GM23338 (cell line): ENCODE measurements at regions not wholly inside any gene's neighbourhood (a gene's known extent, or its start where the extent isn't known, plus 50 kb on each side); places are given as distances from the start of the nearest gene placed in this dataset.

Source experiments
- ATAC-seq: fragments of 200-7000 bp; cut with Tn5 transposase; 3 replicates; pipeline ENCODE4 v1.9.1; 2020
- DNase-seq: peaks from one replicate; pipeline ENCODE4 v3.0.0-alpha.2; 2015; ENCODE audit warnings: low spot score
- H2AFZ ChIP-seq: fragments of 200-600 bp; sonication (generic); 2 replicates; pipeline ENCODE4 v1.8.0; 2016; ENCODE audit warnings: antibody characterized with exemption, mild to moderate bottlenecking, moderate library complexity
- H3F3A ChIP-seq: fragments of 200-600 bp; sonication (generic); replicated peaks from 2 replicates; pipeline ENCODE4 v1.8.0; 2017; ENCODE audit warnings: antibody characterized with exemption, mixed run types, low read depth
- H3K27ac ChIP-seq: fragments of 200-600 bp; sonication (generic); 2 replicates; pipeline ENCODE4 v1.6.1; 2016; ENCODE audit warnings: low read depth
- H3K27me3 ChIP-seq: fragments of 200-600 bp; sonication (generic); 2 replicates; pipeline ENCODE4 v1.8.0; 2016; ENCODE audit warnings: mild to moderate bottlenecking, mixed run types, moderate library complexity; ENCODE audit not compliant: insufficient read depth
- H3K36me3 ChIP-seq: fragments of 200-600 bp; sonication (generic); 2 replicates; pipeline ENCODE4 v1.8.0; 2016; ENCODE audit warnings: mild to moderate bottlenecking; ENCODE audit not compliant: insufficient read depth
- H3K4me1 ChIP-seq: fragments of 200-600 bp; sonication (generic); 2 replicates; pipeline ENCODE4 v1.8.0; 2016; ENCODE audit warnings: mild to moderate bottlenecking, moderate library complexity; ENCODE audit not compliant: insufficient read depth
- H3K4me2 ChIP-seq: fragments of 200-600 bp; sonication (generic); 2 replicates; pipeline ENCODE4 v1.7.1; 2017; ENCODE audit warnings: mixed run types
- H3K4me3 ChIP-seq: fragments of 200-600 bp; sonication (generic); 2 replicates; pipeline ENCODE4 v1.6.1; 2016; ENCODE audit warnings: mixed run types
- H3K79me2 ChIP-seq: fragments of 200-600 bp; sonication (generic); replicated peaks from 2 replicates; pipeline ENCODE4 v1.8.0; 2017; ENCODE audit warnings: mild to moderate bottlenecking; ENCODE audit not compliant: insufficient read depth
- H3K9me2 ChIP-seq: fragments of 200-600 bp; sonication (generic); 2 replicates; pipeline ENCODE4 v1.8.0; 2017; ENCODE audit not compliant: insufficient read depth
- H4K20me1 ChIP-seq: fragments of 200-600 bp; sonication (generic); replicated peaks from 2 replicates; pipeline ENCODE4 v1.8.0; 2017; ENCODE audit warnings: mild to moderate bottlenecking; ENCODE audit not compliant: insufficient read depth
- H3K27ac Mint-ChIP-seq: 2 replicates; pipeline ENCODE4 v1.8.0; 2020; ENCODE audit warnings: inconsistent platforms, mild to moderate bottlenecking, moderate library complexity, mixed read lengths
- H3K27me3 Mint-ChIP-seq: 3 replicates; pipeline ENCODE4 v1.8.0; 2022; ENCODE audit warnings: low read depth, mild to moderate bottlenecking, moderate library complexity, mixed read lengths, inconsistent platforms; ENCODE audit not compliant: insufficient read depth, poor library complexity
- H3K36me3 Mint-ChIP-seq: 3 replicates; pipeline ENCODE4 v1.8.0; 2021; ENCODE audit warnings: low read depth, mild to moderate bottlenecking, inconsistent platforms, moderate library complexity, mixed read lengths
- H3K4me1 Mint-ChIP-seq: 3 replicates; pipeline ENCODE4 v1.8.0; 2020; ENCODE audit warnings: mild to moderate bottlenecking, inconsistent platforms, mixed read lengths
- H3K4me3 Mint-ChIP-seq: 3 replicates; pipeline ENCODE4 v1.8.0; 2021; ENCODE audit warnings: moderate library complexity, mild to moderate bottlenecking, inconsistent platforms, mixed read lengths
- H3K9me3 Mint-ChIP-seq: 3 replicates; pipeline ENCODE4 v1.8.0; 2020; ENCODE audit warnings: moderate library complexity, mild to moderate bottlenecking, inconsistent platforms, mixed read lengths
- CREB1 ChIP-seq: fragments of 250-450 bp; sonication (Bioruptor Pico); IDR thresholded peaks from 2 replicates; pipeline ENCODE4 v1.5.0; 2020; ENCODE audit warnings: low read depth, mild to moderate bottlenecking, moderate library complexity
- EZH2 ChIP-seq: fragments of 200-600 bp; sonication (generic); IDR thresholded peaks from one replicate; pipeline ENCODE4 v1.8.0; 2017; ENCODE audit warnings: antibody characterized with exemption, mild to moderate bottlenecking, low read depth; ENCODE audit not compliant: unreplicated experiment
- EZH2phosphoT487 ChIP-seq: fragments of 200-600 bp; sonication (generic); IDR thresholded peaks from one replicate; pipeline ENCODE4 v1.8.1; 2018; ENCODE audit warnings: antibody characterized with exemption; ENCODE audit not compliant: unreplicated experiment
- JUNB ChIP-seq: IDR thresholded peaks from one replicate; pipeline ENCODE4 v1.6.1; 2016; ENCODE audit warnings: antibody characterized with exemption; ENCODE audit not compliant: unreplicated experiment
- NANOG ChIP-seq: IDR thresholded peaks from 2 replicates; pipeline ENCODE4 v1.6.1; 2016; ENCODE audit warnings: antibody characterized with exemption, borderline replicate concordance
- POLR2AphosphoS5 ChIP-seq: IDR thresholded peaks from 2 replicates; pipeline ENCODE4 v1.6.1; 2016; ENCODE audit warnings: antibody characterized with exemption, low read depth
- STAT1 ChIP-seq: IDR thresholded peaks from one replicate; pipeline ENCODE4 v1.6.1; 2016; ENCODE audit warnings: antibody characterized with exemption; ENCODE audit not compliant: unreplicated experiment
- ZNF114 ChIP-seq: fragments of 250-450 bp; sonication (Bioruptor Pico); IDR thresholded peaks from 2 replicates; pipeline ENCODE4 v1.5.0; 2020; ENCODE audit warnings: mild to moderate bottlenecking, moderate library complexity
- ZNF331 ChIP-seq: fragments of 250-450 bp; sonication (Bioruptor Pico); IDR thresholded peaks from 2 replicates; pipeline ENCODE4 v1.5.0; 2020; ENCODE audit warnings: low read depth, mild to moderate bottlenecking, moderate library complexity
- TF ChIP-seq, protein P1 (sequence below), 2 experiments: fragments of 200-600 bp in 1 of 2; sonication (generic) in 1 of 2; conservative IDR thresholded peaks; 2 replicates each; pipeline versions ENCODE4 v1.5.1 to v1.6.1; 2016 to 2017; ENCODE audit warnings: antibody characterized with exemption in 2 of 2, low read depth in 2 of 2, mild to moderate bottlenecking in 2 of 2, moderate library complexity in 1 of 2
- TF ChIP-seq, protein P2 (sequence below): IDR thresholded peaks from one replicate; pipeline ENCODE4 v1.6.1; 2018; ENCODE audit warnings: antibody characterized with exemption; ENCODE audit not compliant: unreplicated experiment
- TF ChIP-seq, protein P3 (sequence below): fragments of 250-450 bp; sonication (Bioruptor Pico); IDR thresholded peaks from 2 replicates; pipeline ENCODE4 v1.5.0; 2020; ENCODE audit warnings: mild to moderate bottlenecking, moderate library complexity
- TF ChIP-seq, protein P4 (sequence below): IDR thresholded peaks from 2 replicates; pipeline ENCODE4 v1.6.1; 2016; ENCODE audit warnings: antibody characterized with exemption

DNA sequence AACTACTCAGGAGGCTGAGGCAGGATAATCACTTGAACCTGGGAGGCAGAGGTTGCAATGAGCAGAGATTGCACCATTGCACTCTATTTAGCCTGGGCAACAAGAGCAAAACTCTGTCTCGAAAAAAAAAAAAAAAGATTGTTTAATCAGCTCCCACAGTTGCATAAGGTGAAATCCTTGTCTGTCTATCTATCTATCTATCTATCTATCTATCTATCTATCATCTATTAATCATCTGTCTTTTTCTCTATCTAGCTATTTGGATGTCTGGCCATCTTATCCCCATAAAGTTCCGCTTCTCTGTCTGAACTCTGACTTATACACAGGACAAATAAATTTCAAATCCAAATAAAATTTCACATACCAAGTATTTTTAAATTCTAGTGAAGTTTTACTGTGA lies 223.2 kb upstream of the PGRMC2 start:
- Histone ChIP-seq H3K4me3 (no peak overlapping the region), H3K79me2 (no peaks in the 10 kb centered on the region), H3K36me3 (no peaks in the 10 kb centered on the region), H2AFZ (no peak overlapping the region), H3K4me1 (peaks cover 10% of the 10 kb centered on the region; the same call in 1 of the 2 replicates), H3F3A (no peaks in the 10 kb centered on the region), H4K20me1 (no peaks in the 10 kb centered on the region), H3K27me3 (no peaks in the 10 kb centered on the region), H3K27ac (no peak overlapping the region), H3K9me2 (peaks cover 9% of the 10 kb centered on the region; the same call in 1 of the 2 replicates), H3K4me2 (no peak overlapping the region)
- no peak overlapping the region for H3K27ac Mint-ChIP-seq
- DNase-seq (no peak), ATAC-seq (no peak)
- peaks cover 5% of the 10 kb centered on the region for H3K27me3 Mint-ChIP-seq
- no peak for TF ChIP-seq ZNF114
- no peak for TF ChIP-seq EZH2phosphoT487
- TF ChIP-seq, protein P1, sequence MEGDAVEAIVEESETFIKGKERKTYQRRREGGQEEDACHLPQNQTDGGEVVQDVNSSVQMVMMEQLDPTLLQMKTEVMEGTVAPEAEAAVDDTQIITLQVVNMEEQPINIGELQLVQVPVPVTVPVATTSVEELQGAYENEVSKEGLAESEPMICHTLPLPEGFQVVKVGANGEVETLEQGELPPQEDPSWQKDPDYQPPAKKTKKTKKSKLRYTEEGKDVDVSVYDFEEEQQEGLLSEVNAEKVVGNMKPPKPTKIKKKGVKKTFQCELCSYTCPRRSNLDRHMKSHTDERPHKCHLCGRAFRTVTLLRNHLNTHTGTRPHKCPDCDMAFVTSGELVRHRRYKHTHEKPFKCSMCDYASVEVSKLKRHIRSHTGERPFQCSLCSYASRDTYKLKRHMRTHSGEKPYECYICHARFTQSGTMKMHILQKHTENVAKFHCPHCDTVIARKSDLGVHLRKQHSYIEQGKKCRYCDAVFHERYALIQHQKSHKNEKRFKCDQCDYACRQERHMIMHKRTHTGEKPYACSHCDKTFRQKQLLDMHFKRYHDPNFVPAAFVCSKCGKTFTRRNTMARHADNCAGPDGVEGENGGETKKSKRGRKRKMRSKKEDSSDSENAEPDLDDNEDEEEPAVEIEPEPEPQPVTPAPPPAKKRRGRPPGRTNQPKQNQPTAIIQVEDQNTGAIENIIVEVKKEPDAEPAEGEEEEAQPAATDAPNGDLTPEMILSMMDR (conservative IDR thresholded peaks at IDR 0.05; ENCODE audit: low read depth in 2 of 2): no peak
- TF ChIP-seq CREB1 (CRISPR knock-in tag): no peak
- no peak for TF ChIP-seq ZNF331 (CRISPR knock-in tag)
- TF ChIP-seq POLR2AphosphoS5: no peak
- TF ChIP-seq, protein P2, sequence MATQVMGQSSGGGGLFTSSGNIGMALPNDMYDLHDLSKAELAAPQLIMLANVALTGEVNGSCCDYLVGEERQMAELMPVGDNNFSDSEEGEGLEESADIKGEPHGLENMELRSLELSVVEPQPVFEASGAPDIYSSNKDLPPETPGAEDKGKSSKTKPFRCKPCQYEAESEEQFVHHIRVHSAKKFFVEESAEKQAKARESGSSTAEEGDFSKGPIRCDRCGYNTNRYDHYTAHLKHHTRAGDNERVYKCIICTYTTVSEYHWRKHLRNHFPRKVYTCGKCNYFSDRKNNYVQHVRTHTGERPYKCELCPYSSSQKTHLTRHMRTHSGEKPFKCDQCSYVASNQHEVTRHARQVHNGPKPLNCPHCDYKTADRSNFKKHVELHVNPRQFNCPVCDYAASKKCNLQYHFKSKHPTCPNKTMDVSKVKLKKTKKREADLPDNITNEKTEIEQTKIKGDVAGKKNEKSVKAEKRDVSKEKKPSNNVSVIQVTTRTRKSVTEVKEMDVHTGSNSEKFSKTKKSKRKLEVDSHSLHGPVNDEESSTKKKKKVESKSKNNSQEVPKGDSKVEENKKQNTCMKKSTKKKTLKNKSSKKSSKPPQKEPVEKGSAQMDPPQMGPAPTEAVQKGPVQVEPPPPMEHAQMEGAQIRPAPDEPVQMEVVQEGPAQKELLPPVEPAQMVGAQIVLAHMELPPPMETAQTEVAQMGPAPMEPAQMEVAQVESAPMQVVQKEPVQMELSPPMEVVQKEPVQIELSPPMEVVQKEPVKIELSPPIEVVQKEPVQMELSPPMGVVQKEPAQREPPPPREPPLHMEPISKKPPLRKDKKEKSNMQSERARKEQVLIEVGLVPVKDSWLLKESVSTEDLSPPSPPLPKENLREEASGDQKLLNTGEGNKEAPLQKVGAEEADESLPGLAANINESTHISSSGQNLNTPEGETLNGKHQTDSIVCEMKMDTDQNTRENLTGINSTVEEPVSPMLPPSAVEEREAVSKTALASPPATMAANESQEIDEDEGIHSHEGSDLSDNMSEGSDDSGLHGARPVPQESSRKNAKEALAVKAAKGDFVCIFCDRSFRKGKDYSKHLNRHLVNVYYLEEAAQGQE: no peak
- TF ChIP-seq STAT1: no peak
- TF ChIP-seq, protein P3, sequence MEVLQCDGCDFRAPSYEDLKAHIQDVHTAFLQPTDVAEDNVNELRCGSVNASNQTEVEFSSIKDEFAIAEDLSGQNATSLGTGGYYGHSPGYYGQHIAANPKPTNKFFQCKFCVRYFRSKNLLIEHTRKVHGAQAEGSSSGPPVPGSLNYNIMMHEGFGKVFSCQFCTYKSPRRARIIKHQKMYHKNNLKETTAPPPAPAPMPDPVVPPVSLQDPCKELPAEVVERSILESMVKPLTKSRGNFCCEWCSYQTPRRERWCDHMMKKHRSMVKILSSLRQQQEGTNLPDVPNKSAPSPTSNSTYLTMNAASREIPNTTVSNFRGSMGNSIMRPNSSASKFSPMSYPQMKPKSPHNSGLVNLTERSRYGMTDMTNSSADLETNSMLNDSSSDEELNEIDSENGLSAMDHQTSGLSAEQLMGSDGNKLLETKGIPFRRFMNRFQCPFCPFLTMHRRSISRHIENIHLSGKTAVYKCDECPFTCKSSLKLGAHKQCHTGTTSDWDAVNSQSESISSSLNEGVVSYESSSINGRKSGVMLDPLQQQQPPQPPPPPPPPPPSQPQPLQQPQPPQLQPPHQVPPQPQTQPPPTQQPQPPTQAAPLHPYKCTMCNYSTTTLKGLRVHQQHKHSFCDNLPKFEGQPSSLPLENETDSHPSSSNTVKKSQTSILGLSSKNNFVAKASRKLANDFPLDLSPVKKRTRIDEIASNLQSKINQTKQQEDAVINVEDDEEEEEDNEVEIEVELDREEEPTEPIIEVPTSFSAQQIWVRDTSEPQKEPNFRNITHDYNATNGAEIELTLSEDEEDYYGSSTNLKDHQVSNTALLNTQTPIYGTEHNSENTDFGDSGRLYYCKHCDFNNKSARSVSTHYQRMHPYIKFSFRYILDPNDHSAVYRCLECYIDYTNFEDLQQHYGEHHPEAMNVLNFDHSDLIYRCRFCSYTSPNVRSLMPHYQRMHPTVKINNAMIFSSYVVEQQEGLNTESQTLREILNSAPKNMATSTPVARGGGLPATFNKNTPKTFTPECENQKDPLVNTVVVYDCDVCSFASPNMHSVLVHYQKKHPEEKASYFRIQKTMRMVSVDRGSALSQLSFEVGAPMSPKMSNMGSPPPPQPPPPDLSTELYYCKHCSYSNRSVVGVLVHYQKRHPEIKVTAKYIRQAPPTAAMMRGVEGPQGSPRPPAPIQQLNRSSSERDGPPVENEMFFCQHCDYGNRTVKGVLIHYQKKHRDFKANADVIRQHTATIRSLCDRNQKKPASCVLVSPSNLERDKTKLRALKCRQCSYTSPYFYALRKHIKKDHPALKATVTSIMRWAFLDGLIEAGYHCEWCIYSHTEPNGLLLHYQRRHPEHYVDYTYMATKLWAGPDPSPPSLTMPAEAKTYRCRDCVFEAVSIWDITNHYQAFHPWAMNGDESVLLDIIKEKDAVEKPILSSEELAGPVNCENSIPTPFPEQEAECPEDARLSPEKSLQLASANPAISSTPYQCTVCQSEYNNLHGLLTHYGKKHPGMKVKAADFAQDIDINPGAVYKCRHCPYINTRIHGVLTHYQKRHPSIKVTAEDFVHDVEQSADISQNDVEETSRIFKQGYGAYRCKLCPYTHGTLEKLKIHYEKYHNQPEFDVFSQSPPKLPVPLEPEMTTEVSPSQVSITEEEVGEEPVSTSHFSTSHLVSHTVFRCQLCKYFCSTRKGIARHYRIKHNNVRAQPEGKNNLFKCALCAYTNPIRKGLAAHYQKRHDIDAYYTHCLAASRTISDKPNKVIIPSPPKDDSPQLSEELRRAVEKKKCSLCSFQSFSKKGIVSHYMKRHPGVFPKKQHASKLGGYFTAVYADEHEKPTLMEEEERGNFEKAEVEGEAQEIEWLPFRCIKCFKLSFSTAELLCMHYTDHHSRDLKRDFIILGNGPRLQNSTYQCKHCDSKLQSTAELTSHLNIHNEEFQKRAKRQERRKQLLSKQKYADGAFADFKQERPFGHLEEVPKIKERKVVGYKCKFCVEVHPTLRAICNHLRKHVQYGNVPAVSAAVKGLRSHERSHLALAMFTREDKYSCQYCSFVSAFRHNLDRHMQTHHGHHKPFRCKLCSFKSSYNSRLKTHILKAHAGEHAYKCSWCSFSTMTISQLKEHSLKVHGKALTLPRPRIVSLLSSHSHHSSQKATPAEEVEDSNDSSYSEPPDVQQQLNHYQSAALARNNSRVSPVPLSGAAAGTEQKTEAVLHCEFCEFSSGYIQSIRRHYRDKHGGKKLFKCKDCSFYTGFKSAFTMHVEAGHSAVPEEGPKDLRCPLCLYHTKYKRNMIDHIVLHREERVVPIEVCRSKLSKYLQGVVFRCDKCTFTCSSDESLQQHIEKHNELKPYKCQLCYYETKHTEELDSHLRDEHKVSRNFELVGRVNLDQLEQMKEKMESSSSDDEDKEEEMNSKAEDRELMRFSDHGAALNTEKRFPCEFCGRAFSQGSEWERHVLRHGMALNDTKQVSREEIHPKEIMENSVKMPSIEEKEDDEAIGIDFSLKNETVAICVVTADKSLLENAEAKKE (CRISPR knock-in tag): no peak
- no peak for TF ChIP-seq NANOG
- TF ChIP-seq EZH2: no peak
- TF ChIP-seq JUNB: no peak
- TF ChIP-seq, protein P4, sequence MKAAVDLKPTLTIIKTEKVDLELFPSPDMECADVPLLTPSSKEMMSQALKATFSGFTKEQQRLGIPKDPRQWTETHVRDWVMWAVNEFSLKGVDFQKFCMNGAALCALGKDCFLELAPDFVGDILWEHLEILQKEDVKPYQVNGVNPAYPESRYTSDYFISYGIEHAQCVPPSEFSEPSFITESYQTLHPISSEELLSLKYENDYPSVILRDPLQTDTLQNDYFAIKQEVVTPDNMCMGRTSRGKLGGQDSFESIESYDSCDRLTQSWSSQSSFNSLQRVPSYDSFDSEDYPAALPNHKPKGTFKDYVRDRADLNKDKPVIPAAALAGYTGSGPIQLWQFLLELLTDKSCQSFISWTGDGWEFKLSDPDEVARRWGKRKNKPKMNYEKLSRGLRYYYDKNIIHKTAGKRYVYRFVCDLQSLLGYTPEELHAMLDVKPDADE: no peak
- H3K4me3 Mint-ChIP-seq: no peak overlapping the region
- peaks cover 12% of the 10 kb centered on the region for H3K4me1 Mint-ChIP-seq
- peaks cover 5% of the 10 kb centered on the region; the same call in 1 of the 3 replicates for H3K36me3 Mint-ChIP-seq
- H3K9me3 Mint-ChIP-seq: no peaks in the 10 kb centered on the region; the same call in 2 of the 3 replicates
